GM18867 (cell line): ENCODE measurements at regions not wholly inside any gene's neighbourhood (a gene's known extent, or its start where the extent isn't known, plus 50 kb on each side); places are given as distances from the start of the nearest gene placed in this dataset.

Experiments
- ATAC-seq: cut with Tn5 transposase; IDR thresholded peaks from one replicate; pipeline ENCODE4 v1.9.1; 2021; ENCODE audit warnings: mild to moderate bottlenecking, moderate library complexity; ENCODE audit not compliant: unreplicated experiment

GRCh38 chr4:22988526-22988925 lies 295.8 kb downstream of the GBA3 start:
- no peak for ATAC-seq

- no peak for ATAC-seq
These were observed 295.1 kb downstream of the GBA3 start for GRCh38 chr4:22987870-22988269.

DNA sequence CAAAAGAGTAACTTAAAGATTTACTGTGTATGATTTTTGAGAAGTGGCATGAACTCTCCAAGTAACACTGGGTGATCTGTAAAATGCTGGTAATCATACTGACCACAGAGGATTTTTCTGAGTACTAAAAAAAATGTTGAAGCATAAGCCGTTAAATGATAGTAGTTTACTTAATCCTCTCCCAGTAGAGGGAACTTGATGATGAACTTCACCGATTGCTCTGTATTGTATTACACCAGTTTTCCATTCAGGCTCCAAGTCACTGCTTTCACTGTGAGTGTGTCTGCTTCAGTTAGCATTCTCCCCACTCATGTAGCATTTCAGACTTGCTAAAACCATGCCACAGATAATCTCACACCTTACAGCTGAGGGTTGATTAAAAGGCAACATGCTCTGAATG lies 294.1 kb downstream of the GBA3 start:
- no peak for ATAC-seq

DNA sequence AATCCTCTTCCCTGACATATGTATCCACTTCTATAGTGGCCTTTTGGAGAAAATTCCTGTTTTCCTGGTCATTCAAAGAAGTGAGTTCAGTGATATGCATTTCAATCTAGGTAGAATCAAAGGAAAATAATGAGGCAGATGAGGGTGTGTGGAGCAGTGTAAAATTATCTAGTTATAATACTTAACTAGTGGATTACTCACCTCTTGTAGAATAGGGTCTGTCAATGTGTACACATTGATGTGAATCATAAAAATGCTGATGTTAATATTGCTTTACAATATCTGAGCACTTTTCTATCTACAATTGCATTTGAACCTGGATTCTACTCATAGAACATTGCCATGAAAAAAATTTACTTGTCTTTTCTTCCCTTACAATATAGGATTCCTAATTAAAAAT lies 293.5 kb downstream of the GBA3 start:
- no peak for ATAC-seq

GRCh38 chr4:22984390-22984789 lies 291.7 kb downstream of the GBA3 start:
- ATAC-seq = no peak

DNA sequence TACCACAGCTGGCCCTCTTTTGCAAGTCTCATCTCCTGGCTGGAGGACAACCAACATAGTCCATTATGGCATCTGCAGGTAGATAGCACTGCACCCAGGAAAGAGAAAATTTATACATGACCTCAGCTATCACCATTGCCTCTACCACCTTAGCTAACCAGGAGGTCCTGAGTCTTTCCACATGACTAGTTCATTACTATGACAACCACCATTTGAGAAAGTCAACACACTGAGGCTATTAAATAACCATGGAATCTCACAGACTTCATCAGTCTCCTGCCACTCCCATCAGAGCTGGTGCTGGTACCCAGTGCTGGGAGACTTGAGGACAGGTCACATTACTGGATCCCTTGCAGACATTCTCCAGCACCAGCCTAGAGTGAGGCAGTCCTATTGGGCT lies 285.9 kb downstream of the GBA3 start:
- ATAC-seq = no peak

GRCh38 chr4:22970665-22971064 lies 277.9 kb downstream of the GBA3 start:
- ATAC-seq = no peak

GRCh38 chr4:22969287-22969896 lies 276.7 kb downstream of the GBA3 start:
- ATAC-seq = no peak

- no peak for ATAC-seq
These were observed 269.6 kb downstream of the GBA3 start for GRCh38 chr4:22962295-22962694.

DNA sequence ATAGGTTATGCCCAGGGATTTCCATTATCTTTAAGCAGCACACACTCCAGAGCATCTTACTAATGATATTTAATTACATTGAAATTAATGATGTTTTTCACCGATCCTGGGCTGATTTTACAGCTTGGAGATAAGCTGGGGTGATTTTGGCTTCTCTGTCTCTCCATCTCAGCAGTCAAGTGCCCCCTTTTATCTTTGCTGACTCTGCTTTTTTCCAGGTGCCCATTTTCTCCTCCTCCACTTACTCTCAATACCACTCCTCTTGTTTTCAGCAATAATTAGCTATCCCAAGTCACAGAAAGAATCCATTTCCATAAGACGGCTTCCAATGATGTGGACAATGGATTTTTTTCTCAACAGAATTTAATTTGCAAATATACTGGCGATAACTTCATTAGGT lies 266.7 kb downstream of the GBA3 start:
- ATAC-seq = no peak

- ATAC-seq = no peak
These were observed 265.1 kb downstream of the GBA3 start for GRCh38 chr4:22957774-22958309.

DNA sequence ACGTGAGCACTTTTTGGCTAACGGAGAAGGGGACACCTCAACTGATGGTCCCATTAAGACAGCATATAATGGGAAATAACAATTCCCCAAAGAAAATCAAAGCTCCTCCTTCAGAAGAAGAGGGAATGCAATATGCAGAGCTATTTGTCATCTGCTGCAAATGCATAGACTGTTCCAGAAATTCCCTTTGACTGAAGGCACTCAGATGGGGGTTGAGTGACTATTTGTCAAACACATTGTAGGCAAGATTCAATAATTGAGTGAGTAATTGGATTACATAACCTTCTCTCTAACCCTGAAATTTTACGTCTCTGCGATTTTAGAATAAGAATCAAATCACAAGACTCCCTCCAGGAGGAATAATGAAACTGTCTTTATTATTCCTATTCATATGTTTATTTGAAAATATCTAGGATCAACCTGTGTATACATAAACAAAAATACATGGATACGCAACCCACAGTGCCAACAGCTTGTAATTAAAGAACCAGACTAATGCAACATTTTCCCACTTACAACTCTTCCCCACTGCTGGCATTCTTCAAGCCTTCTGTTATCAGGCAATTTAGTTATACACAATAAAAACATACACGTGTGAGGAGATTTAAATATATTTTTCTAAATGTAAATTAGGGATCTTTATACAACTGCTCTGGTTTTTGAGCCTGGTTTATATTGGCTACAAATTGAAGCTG lies 256.6 kb downstream of the GBA3 start:
- no peak for ATAC-seq

GRCh38 chr4:22947851-22948250 lies 255.1 kb downstream of the GBA3 start:
- no peak for ATAC-seq

GRCh38 chr4:22942920-22943559 lies 250.3 kb downstream of the GBA3 start:
- no peak for ATAC-seq

- no peak for ATAC-seq
These were observed 249.1 kb downstream of the GBA3 start for GRCh38 chr4:22941688-22942375.

DNA sequence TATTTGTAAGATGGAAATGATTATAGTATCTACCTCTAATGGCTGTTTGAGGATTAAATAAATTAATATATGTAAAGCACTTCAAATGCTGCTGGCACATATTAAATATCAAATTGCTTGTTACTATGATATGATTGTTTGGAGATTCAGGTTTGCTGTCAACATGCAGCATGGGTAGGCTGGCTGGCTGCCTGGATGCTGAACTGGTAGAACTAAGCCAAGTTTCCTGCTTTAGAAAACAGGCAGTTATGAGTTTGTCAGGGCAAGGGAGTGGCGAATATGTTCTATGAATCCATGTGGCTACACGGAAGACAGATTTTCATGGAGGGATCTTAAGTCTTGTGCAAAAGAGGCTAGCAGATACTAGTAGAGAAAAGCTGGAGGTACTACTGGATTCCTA lies 239.6 kb downstream of the GBA3 start:
- no peak for ATAC-seq

DNA sequence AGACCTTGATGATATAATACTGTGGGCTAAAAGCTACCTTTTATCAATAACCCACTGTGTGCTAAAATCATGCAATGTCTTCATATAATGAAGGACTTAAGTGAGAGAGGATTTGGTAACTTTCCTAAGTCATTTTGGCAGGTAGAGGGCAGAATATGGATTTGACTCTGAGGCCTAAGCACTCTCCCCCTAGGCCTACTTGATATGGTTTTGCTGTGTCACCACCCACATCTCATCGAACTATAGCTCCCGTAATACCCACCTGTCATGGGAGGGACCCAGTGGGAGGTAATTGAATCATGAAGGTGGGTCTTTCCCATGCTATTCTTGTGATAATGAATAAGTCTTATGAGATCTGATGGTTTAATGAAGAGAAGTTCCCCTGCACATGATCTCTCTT lies 229.7 kb downstream of the GBA3 start:
- ATAC-seq = no peak

GRCh38 chr4:22921936-22922335 lies 229.2 kb downstream of the GBA3 start:
- no peak for ATAC-seq

GRCh38 chr4:22911285-22911684 lies 218.5 kb downstream of the GBA3 start:
- no peak for ATAC-seq

DNA sequence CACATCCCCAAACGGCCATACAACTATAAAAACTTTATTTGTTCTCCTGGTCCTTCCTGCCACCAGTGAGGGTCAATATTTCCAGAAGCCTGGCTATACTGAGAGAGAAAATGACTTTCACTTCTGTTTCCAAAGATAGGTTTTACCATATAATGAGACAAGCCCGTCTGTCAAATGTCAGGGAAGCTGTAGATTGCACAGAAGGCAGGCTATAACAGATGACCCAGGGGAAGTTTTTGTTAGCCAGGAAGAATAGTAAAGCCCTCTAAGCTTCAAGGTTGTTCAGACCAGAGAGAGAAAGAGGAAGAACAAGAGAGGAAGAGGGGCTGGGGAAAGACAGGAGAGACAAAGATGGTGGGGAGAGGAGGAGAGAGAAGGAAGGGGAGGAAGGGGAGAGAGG lies 217.5 kb downstream of the GBA3 start:
- no peak for ATAC-seq

DNA sequence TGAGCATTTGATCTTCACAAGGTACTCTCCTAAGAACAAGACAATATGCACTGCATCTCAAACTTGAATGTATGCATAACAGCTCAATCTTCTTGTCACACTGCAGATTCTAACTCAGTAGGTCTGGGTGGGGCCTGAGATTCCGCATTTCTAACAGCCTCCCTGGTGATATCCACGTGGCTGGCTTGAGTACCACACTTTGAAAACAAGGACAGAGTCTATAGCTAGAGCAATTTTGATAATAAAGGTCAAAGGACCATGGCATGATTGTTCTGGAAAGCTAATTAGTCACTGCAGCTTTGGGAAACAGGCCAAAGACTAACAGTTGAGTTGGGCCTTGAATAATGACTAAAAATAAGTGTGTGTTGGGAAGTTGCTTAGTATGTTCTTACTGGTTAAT lies 213.3 kb downstream of the GBA3 start:
- ATAC-seq = no peak

DNA sequence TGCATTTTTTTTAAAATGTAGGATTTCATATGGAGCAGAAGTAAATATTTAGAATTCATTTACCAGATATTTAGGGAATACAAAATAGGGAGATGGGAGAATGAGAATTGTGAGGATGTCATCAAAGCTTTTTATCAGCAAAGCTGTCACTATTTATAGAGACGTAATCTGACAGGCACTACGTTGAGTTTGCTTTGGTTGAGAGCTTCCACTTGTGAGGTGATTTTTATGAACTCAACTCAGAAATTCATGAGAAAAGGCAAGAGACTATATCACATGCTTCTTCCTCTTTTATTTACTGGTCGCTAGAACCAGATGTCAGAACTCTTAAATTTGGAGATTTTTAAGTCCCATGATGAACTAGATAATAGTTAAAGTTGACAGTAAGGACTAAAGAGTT lies 211.2 kb downstream of the GBA3 start:
- no peak for ATAC-seq
